Effector CD8-positive, alpha-beta T cell (primary cell): ENCODE measurements at regions not wholly inside any gene's neighbourhood (a gene's known extent, or its start where the extent isn't known, plus 50 kb on each side); places are given as distances from the start of the nearest gene placed in this dataset.
"Not testable (repeated sequence)": the region's sequence is repeated elsewhere in the genome, so short reads cannot be mapped to it uniquely, and the experiment has no call there.

Source experiments
- DNase-seq: peaks from one replicate; lab custom pipeline; 2025; lab: John Stamatoyannopoulos, UW

- DNase-seq = no peak
These were observed 152.2 kb upstream of the TRPM3 start for GRCh38 chr9:71273613-71274012.

GRCh38 chr9:71271602-71272001, 150.2 kb upstream of the TRPM3 start:
- no peak for DNase-seq

GRCh38 chr9:71270554-71270953, 149.1 kb upstream of the TRPM3 start:
- no peak for DNase-seq

GRCh38 chr9:71269859-71270258, 148.4 kb upstream of the TRPM3 start:
- no peak for DNase-seq

- no peak for DNase-seq
These were observed 147.6 kb upstream of the TRPM3 start for GRCh38 chr9:71268871-71269635.

- DNase-seq = no peak
These were observed 142.0 kb upstream of the TRPM3 start for GRCh38 chr9:71263451-71263850.

- DNase-seq = not testable (repeated sequence)
These were observed 139.0 kb upstream of the TRPM3 start for GRCh38 chr9:71260419-71260818.

- no peak for DNase-seq
These were observed 133.3 kb upstream of the TRPM3 start for GRCh38 chr9:71254592-71255277.

- DNase-seq = no peak
These were observed 131.6 kb upstream of the TRPM3 start for GRCh38 chr9:71253011-71253410.

- no peak for DNase-seq
These were observed 129.2 kb upstream of the TRPM3 start for GRCh38 chr9:71250581-71250980.

- no peak for DNase-seq
These were observed 128.4 kb upstream of the TRPM3 start for GRCh38 chr9:71249729-71250317.

GRCh38 chr9:71245651-71246050, 124.2 kb upstream of the TRPM3 start:
- no peak for DNase-seq

- no peak for DNase-seq
These were observed 122.5 kb upstream of the TRPM3 start for GRCh38 chr9:71243951-71244350.

GRCh38 chr9:71242081-71242480, 120.7 kb upstream of the TRPM3 start:
- DNase-seq = no peak

GRCh38 chr9:71237051-71237450, 115.6 kb upstream of the TRPM3 start:
- DNase-seq = no peak

GRCh38 chr9:71233646-71234045, 112.2 kb upstream of the TRPM3 start:
- no peak for DNase-seq

- DNase-seq = no peak
These were observed 102.6 kb upstream of the TRPM3 start for GRCh38 chr9:71223953-71224538.

- DNase-seq = no peak
These were observed 97.4 kb upstream of the TRPM3 start for GRCh38 chr9:71218774-71219173.

- no peak for DNase-seq
These were observed 92.2 kb upstream of the TRPM3 start for GRCh38 chr9:71213633-71214032.

- no peak for DNase-seq
These were observed 88.9 kb upstream of the TRPM3 start for GRCh38 chr9:71210326-71210725.

GRCh38 chr9:71209890-71210289, 88.5 kb upstream of the TRPM3 start:
- no peak for DNase-seq

- no peak for DNase-seq
These were observed 81.5 kb upstream of the TRPM3 start for GRCh38 chr9:71202931-71203330.

- DNase-seq = no peak
These were observed 70.3 kb upstream of the TRPM3 start for GRCh38 chr9:71191708-71192107.
